HG03095 (cell line): ENCODE measurements at regions not wholly inside any gene's neighbourhood (a gene's known extent, or its start where the extent isn't known, plus 50 kb on each side); places are given as distances from the start of the nearest gene placed in this dataset.

ENCODE experiments used
- ATAC-seq: cut with Tn5 transposase; IDR thresholded peaks from one replicate; pipeline ENCODE4 v1.9.1; 2021; ENCODE audit warnings: moderate library complexity; ENCODE audit not compliant: unreplicated experiment

- ATAC-seq = no peak
Measured at GRCh38 chr5:86768699-86769202, 151.0 kb downstream of the COX7C start.

DNA sequence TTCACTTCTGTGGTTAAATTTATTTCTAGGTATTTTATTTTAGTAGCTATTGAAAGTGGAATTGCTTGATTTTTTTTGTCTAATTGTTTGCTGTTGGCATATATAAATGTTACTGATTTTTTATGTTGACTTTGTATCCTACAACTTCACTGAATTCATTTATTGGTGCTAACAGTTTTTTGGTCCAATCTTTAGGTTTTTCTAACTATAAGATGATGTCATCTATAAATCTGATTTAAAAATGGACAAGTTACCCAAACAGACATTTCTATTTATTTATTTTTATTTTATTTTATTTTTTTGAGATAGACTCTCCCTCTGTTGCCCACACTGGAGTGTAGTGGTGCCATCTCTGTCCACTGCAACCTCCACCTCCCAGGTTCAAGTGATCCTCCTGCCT, 162.3 kb downstream of the COX7C start:
- ATAC-seq = no peak

GRCh38 chr5:86786955-86787354, 169.2 kb downstream of the COX7C start:
- no peak for ATAC-seq

DNA sequence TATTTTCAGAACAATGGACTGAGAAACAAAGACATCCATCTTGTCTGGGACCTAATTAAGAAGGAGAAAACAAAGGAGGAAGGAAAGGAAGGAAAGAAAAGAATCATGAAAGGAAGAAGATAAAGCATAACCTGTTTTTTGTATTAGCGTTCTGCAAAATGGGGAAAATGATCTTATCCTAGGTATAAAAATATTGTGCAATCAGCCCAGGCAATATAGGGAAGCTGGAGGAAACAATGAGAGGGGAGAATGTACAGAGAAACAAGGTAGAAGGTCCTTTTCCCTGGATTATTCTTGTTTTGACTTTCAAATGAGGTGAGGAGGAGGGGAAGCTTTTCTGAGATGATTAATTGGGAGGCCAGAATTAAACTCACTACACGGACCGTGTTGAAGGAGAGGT, 177.9 kb downstream of the COX7C start:
- ATAC-seq = no peak

DNA sequence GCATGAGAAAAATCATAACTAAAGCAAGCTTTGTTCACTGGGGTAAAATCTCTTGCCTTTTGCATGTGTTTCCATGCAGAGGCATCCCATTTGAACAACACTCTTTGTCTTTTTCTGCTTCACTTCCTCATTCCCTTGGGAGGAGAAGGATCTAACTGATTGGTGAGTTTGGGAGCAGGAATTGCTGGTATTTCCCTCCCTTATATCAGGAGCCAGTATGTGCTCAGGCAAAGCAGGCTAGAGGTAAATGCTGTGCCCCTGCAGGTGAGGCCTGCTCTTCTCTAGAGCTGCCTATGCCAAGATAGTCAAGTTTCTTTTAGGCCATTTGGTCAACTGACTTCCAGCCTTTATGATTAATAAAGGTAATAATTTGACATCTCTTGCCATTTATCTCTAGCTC, 179.9 kb downstream of the COX7C start:
- no peak for ATAC-seq

DNA sequence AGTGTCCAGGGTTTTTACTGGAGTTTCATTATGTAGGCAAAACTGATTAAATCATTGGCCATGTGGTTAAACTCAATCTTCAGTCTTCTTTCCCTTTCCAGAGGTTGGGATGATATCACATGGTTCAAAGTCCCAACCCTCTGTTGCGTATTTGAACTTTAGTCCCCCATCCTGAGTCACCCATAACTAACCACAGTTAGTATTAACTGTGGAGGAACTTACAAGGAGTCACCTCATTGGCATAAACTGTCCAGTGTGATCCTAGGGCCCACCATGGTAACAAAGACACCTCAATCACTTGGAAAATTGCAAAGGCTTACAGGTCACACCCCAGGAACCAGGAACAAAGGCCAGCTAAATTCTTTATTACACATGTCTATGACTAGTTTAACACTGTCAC, 188.5 kb downstream of the COX7C start:
- ATAC-seq = no peak

GRCh38 chr5:86807046-86808031, 189.6 kb downstream of the COX7C start:
- ATAC-seq = no peak

GRCh38 chr5:86814315-86814714, 196.6 kb downstream of the COX7C start:
- ATAC-seq = no peak

GRCh38 chr5:86814907-86815306, 197.2 kb downstream of the COX7C start:
- ATAC-seq = no peak

GRCh38 chr5:86824637-86825036, 206.9 kb downstream of the COX7C start:
- no peak for ATAC-seq

- no peak for ATAC-seq
Measured at GRCh38 chr5:86831128-86831527, 213.4 kb downstream of the COX7C start.

DNA sequence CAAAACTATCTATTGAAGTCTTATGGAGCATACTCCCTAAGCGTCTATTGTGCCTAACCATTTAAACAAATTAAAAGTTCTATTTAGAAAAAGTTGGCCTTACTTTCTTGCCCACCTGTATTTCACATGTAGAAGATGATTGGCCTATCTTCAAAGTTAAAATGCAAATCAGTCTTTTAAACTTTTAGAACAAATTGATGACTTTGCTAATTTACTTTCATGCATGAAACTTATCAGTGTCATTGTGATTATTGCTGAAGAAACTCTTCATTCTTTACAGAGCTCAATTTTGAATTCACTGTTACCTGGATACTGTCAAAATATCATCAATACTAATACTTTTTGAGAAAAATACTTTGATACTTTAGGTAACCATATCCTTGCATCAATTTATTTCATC, 216.1 kb downstream of the COX7C start:
- no peak for ATAC-seq

DNA sequence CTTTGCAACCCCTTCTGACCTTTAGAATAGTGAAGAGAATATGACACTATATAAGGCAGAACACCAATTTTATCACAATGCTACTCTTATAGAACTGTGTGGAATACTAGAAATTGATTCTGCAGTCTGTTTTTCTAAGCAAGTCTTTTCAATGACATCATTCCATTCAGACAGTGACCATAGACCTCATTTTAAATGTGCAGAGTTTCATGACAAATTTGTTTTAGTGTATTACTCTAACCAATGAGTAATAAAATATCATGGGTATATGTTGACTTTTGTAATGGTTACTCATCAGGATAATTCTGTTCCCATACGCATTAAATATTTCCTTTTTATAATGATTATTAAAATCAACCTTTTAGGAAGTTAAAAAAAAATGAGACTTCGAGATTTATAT, 219.9 kb downstream of the COX7C start:
- no peak for ATAC-seq

GRCh38 chr5:86838083-86838482, 220.3 kb downstream of the COX7C start:
- no peak for ATAC-seq

GRCh38 chr5:86841000-86841644, 223.4 kb downstream of the COX7C start:
- no peak for ATAC-seq

DNA sequence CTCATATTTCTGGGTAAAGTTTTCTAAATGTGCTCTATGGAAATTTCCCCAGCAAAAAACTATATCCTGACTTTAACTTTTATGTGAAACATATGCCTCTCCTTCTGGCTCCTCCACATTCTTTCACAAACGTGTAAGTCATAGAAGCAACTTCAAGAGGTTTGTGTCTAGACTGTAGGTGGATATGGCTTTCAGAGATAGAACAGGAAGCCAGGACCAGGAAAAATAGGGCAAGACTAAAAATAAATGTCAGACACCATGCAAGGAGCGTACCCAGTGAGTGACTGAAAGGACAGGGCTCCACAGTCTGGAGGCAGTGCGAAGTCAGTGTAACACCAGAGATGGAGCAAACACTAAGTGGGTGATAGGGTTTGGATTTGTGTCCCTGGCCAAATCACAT, 240.7 kb downstream of the COX7C start:
- no peak for ATAC-seq

- ATAC-seq = no peak
Measured at GRCh38 chr5:86861512-86861911, 243.8 kb downstream of the COX7C start.

DNA sequence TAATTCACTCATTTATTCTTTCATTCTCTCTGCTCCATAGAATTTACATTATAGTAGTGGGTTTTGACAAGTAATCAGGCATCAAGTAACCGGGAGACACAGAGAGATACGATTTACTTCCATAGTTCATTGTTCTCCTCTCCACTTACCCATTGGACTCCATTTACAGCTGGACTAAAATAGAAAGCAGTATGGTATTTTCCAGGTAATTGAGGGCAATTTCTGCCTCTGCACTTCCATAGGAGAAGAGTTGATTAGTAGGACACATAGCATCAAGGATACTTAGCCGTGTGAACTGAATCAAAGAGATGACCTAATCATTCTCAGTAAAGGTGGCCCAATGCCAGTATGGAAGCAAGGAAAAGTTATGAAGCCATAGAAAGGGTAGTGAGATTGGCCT, 244.4 kb downstream of the COX7C start:
- ATAC-seq = no peak

DNA sequence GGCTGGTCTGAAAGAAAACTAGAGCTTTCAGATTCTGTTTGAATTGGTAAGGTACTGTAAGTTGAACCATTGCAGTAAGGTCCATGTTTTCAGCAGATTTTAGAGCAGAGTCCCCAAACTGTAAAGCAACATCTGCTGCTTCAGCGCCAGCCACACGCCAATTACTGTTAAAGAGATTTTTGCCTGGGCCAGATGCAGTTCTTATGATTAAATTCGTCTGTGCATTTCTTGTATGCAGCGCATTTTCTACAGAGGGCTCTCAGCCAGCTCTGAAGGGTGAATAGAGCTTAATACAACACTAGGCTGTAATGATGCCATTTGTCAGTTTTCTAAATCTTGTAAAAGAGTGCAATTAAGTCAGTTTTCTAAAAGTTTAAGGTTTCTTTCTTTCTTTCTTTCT, 246.3 kb downstream of the COX7C start:
- ATAC-seq = no peak

- ATAC-seq = no peak
Measured at GRCh38 chr5:86865256-86865785, 247.6 kb downstream of the COX7C start.

GRCh38 chr5:86866036-86866435, 248.3 kb downstream of the COX7C start:
- ATAC-seq = no peak

DNA sequence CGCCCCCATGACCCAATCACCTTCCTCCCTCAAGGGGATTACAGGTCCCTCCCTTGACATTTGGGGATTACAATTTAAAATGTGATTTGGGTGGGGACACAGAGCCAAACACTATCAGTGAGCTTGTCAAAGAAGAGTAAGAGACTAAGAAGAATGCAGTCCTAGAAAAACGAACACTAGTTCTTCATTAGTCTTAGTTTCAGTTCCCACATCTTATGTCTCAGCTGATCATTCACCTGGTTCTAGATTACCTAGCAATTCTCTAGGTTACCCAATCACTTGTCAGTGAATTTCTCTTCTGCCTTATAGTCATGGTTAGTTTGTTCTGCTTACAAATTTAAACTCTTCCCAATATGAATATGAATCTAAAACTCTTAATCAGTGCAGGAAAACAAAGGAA, 251.5 kb downstream of the COX7C start:
- ATAC-seq = no peak
